HCT116 (cell line): ENCODE measurements at regions not wholly inside any gene's neighbourhood (a gene's known extent, or its start where the extent isn't known, plus 50 kb on each side); places are given as distances from the start of the nearest gene placed in this dataset.

Experiments
- ATAC-seq: fragments of 200-7000 bp; cut with Tn5 transposase; 2 replicates; pipeline ENCODE4 v1.9.1; 2020; ENCODE audit warnings: mild to moderate bottlenecking, moderate library complexity
- BruUV-seq: library from RNA; stranded (reverse); fragments of 400-500 nt; replicated peaks from 2 replicates; lab custom pipeline; 2021; lab: Mats Ljungman, UMichigan
- CTCF ChIA-PET: fragments of 300-600 bp; sonication (Branson Sonifier 250); formaldehyde crosslinking; loops from one replicate; lab custom pipeline; 2021; ENCODE audit warnings: antibody characterized with exemption; lab: Charles Lee
- POLR2A ChIA-PET: fragments of 300-600, 350-600 bp; sonication (Branson Sonifier 250); formaldehyde crosslinking; loops from one replicate; lab custom pipeline; 2021; ENCODE audit warnings: antibody characterized with exemption; lab: Charles Lee
- RAD21 ChIA-PET, 2 experiments: fragments of 300-600 bp; sonication (Branson Sonifier 250); formaldehyde crosslinking; loops; one replicate each; lab custom pipeline; 2023; ENCODE audit warnings: low total read pairs in 2 of 2; ENCODE audit not compliant: uncharacterized antibody in 2 of 2, unreplicated experiment in 2 of 2, low non-redundant PET in 1 of 2; lab: Charles Lee
- DNase-seq: peaks from one replicate; pipeline ENCODE4 v3.0.0-alpha.2; 2010; ENCODE audit warnings: low read depth, low spot score
- H2AFZ ChIP-seq: fragments of 200-600 bp; shearing (Covaris generic), sonication (generic); 2 replicates; pipeline ENCODE4 v1.6.1; 2017; ENCODE audit warnings: low read depth, mixed run types, mixed read lengths, antibody characterized with exemption, low read length; ENCODE audit not compliant: poor library complexity, severe bottlenecking
- H3K27ac ChIP-seq: 2 replicates; pipeline ENCODE4 v1.5.1; 2012; ENCODE audit warnings: low read depth, low read length
- H3K27me3 ChIP-seq: fragments of 200-600 bp; sonication (generic); 2 replicates; pipeline ENCODE4 v1.6.1; 2016; ENCODE audit warnings: mixed run types, low read length, mixed read lengths; ENCODE audit not compliant: insufficient read depth
- H3K36me3 ChIP-seq, 2 experiments: fragments of 200-500 bp in 1 of 2; fragments of 200-600 bp in 1 of 2; sonication (Bioruptor generic) in 1 of 2; sonication (generic) in 1 of 2; 2 replicates each; pipeline versions ENCODE4 v1.5.1 to v1.6.1; 2014 to 2016; ENCODE audit warnings: low read length in 2 of 2, inconsistent platforms in 1 of 2, mixed read lengths in 1 of 2, mixed run types in 1 of 2; ENCODE audit not compliant: insufficient read depth in 2 of 2, control insufficient read depth in 1 of 2
- H3K4me1 ChIP-seq, 2 experiments: fragments of 200-600 bp in 1 of 2; sonication (generic) in 1 of 2; 2 replicates each; pipeline versions ENCODE4 v1.5.1 to v1.6.1; 2012 to 2017; ENCODE audit warnings: low read length in 2 of 2, inconsistent platforms in 1 of 2, mild to moderate bottlenecking in 1 of 2, mixed read lengths in 1 of 2, mixed run types in 1 of 2, moderate library complexity in 1 of 2; ENCODE audit not compliant: insufficient read depth in 2 of 2, control insufficient read depth in 1 of 2
- H3K4me2 ChIP-seq: fragments of 200-600 bp; sonication (generic); 2 replicates; pipeline ENCODE4 v1.6.1; 2017; ENCODE audit warnings: mixed run types, low read length, mixed read lengths
- H3K4me3 ChIP-seq, 2 experiments: fragments of 200-600 bp in 1 of 2; sonication (generic) in 1 of 2; replicated peaks in 1 of 2; 2 replicates each; pipeline ENCODE4 v1.5.1; 2011 to 2016; ENCODE audit warnings: low read length in 2 of 2, control low read depth in 1 of 2, low read depth in 1 of 2, mild to moderate bottlenecking in 1 of 2, mixed read lengths in 1 of 2, mixed run types in 1 of 2
- H3K79me2 ChIP-seq: fragments of 200-600 bp; sonication (generic); 2 replicates; pipeline ENCODE4 v1.6.1; 2017; ENCODE audit warnings: mild to moderate bottlenecking, mixed run types, low read length, moderate library complexity, mixed read lengths; ENCODE audit not compliant: insufficient read depth
- H3K9ac ChIP-seq: fragments of 200-600 bp; sonication (generic); 2 replicates; pipeline ENCODE4 v1.6.1; 2016; ENCODE audit warnings: low read length, mixed read lengths
- H3K9me2 ChIP-seq: fragments of 200-600 bp; sonication (generic), shearing (Covaris generic); 2 replicates; pipeline ENCODE4 v1.6.1; 2017; ENCODE audit warnings: mixed run types, mild to moderate bottlenecking, moderate library complexity; ENCODE audit not compliant: insufficient read depth
- H3K9me3 ChIP-seq, 2 experiments: fragments of 200-500 bp in 1 of 2; fragments of 200-600 bp in 1 of 2; sonication (Bioruptor generic) in 1 of 2; sonication (generic) in 1 of 2; 2 replicates each; pipeline ENCODE4 v1.6.1; 2014 to 2017; ENCODE audit warnings: low read length in 2 of 2, mixed read lengths in 2 of 2, inconsistent platforms in 1 of 2, low read depth in 1 of 2, mild to moderate bottlenecking in 1 of 2, mixed run types in 1 of 2, moderate library complexity in 1 of 2; ENCODE audit not compliant: control insufficient read depth in 1 of 2, insufficient read depth in 1 of 2
- H4K20me1 ChIP-seq: fragments of 200-600 bp; sonication (generic), shearing (Covaris generic); 2 replicates; pipeline ENCODE4 v1.6.1; 2017; ENCODE audit warnings: mixed run types, mild to moderate bottlenecking, moderate library complexity; ENCODE audit not compliant: insufficient read depth
- ATF3 ChIP-seq: IDR thresholded peaks from 2 replicates; pipeline ENCODE4 v1.6.1; 2012
- CBX3 ChIP-seq: IDR thresholded peaks from 2 replicates; pipeline ENCODE4 v1.6.1; 2012; ENCODE audit warnings: low read depth
- EGR1 ChIP-seq: IDR thresholded peaks from 2 replicates; pipeline ENCODE4 v1.6.1; 2012; ENCODE audit warnings: low read depth
- ELF1 ChIP-seq: IDR thresholded peaks from 2 replicates; pipeline ENCODE4 v1.6.1; 2012; ENCODE audit warnings: low read depth, borderline replicate concordance
- EZH2 ChIP-seq: fragments of 200-600 bp; sonication (generic); IDR thresholded peaks from 2 replicates; pipeline ENCODE4 v1.6.1; 2017; ENCODE audit warnings: antibody characterized with exemption, mixed run types
- EZH2phosphoT487 ChIP-seq: fragments of 200-600 bp; IDR thresholded peaks from 2 replicates; pipeline ENCODE4 v1.6.1; 2018; ENCODE audit warnings: antibody characterized with exemption, borderline replicate concordance
- JUND ChIP-seq: IDR thresholded peaks from 2 replicates; pipeline ENCODE4 v1.6.1; 2012
- MAX ChIP-seq: IDR thresholded peaks from 2 replicates; pipeline ENCODE4 v1.6.1; 2012
- POLR2A ChIP-seq: IDR thresholded peaks from 2 replicates; pipeline ENCODE4 v1.7.0; 2011; ENCODE audit warnings: borderline replicate concordance; ENCODE audit not compliant: insufficient read depth, insufficient read length; ENCODE audit errors: extremely low read depth
- POLR2AphosphoS5 ChIP-seq: IDR thresholded peaks from 2 replicates; pipeline ENCODE4 v1.6.1; 2011; ENCODE audit warnings: mild to moderate bottlenecking, low read depth, low read length, moderate library complexity
- SIN3A ChIP-seq: IDR thresholded peaks from 2 replicates; pipeline ENCODE4 v1.6.1; 2012; ENCODE audit warnings: low read depth
- SP1 ChIP-seq: IDR thresholded peaks from 2 replicates; pipeline ENCODE4 v1.6.1; 2012; ENCODE audit warnings: low read depth
- TCF7L2 ChIP-seq: IDR thresholded peaks from 2 replicates; pipeline ENCODE4 v1.7.0; 2011; ENCODE audit warnings: borderline replicate concordance, inconsistent platforms; ENCODE audit not compliant: insufficient read depth, insufficient read length; ENCODE audit errors: extremely low read depth
- ZBTB33 ChIP-seq: IDR thresholded peaks from 2 replicates; pipeline ENCODE4 v1.6.1; 2011; ENCODE audit warnings: mild to moderate bottlenecking, low read length, moderate library complexity; ENCODE audit not compliant: insufficient replicate concordance; ENCODE audit errors: extremely low read depth
- ZFX ChIP-seq: fragments of 450-650 bp; IDR thresholded peaks from 2 replicates; pipeline ENCODE4 v1.6.1; 2017
- ZNF274 ChIP-seq: fragments of 200-500 bp; sonication (Bioruptor generic); IDR thresholded peaks from 2 replicates; pipeline ENCODE4 v1.6.1; 2014; ENCODE audit warnings: mild to moderate bottlenecking, low read depth, low read length, inconsistent platforms
- intact Hi-C: fragments of 100-400 bp; cut with micrococcal nuclease; formaldehyde crosslinking; loops from 2 replicates; pipeline ENCODE4 v1.10.0; 2022
- TF ChIP-seq, protein P1 (sequence below), 3 experiments: fragments of 200-600 bp in 1 of 3; sonication (generic) in 1 of 3; IDR thresholded peaks in 2 of 3; conservative IDR thresholded peaks in 1 of 3; 2 replicates each; pipeline ENCODE4 v1.5.1; 2012 to 2017; ENCODE audit warnings: low read depth in 2 of 3, low read length in 2 of 3, antibody characterized with exemption in 1 of 3, borderline replicate concordance in 1 of 3, control low read depth in 1 of 3, mild to moderate bottlenecking in 1 of 3, mixed read lengths in 1 of 3, mixed run types in 1 of 3, moderate library complexity in 1 of 3; ENCODE audit not compliant: insufficient read depth in 1 of 3

- intact Hi-C loops: no loop called here
These were observed 668.4 kb downstream of the CENPC start for GRCh38 chr4:66876946-66877345.

DNA sequence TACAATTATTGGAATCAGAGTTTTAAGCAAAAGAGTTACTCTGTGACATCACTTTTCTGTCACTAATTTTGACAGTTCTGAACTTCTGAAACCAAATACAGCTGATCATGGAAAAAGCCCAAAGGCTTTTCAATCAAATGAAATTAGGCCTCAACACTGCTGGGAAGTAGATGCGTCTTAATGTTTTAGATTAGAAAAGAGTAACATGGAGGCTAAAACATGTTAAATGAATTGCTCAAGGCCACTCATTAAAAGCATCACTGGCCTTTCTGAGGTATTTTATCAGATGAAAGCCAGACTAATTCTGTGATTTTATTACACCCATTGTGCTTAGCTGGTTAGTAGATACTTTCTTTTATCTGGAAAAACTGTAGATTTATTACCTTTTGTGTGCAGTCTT, 672.6 kb downstream of the CENPC start:
- H3K4me1 ChIP-seq: no peaks in the 10 kb centered on the region
- H3K9ac ChIP-seq: no peak overlapping the region
- H4K20me1 ChIP-seq: no peaks in the 10 kb centered on the region; the same call in 1 of the 2 replicates
- BruUV-seq: no TSS peak
- ATAC-seq (no peak), DNase-seq (no peak)
- H3K4me3 ChIP-seq: no peak overlapping the region
- peaks cover 3 to 8% of the 10 kb centered on the region in 2 experiments; a peak in 2 of 4 replicates for H3K9me3 ChIP-seq
- H2AFZ ChIP-seq: no peak overlapping the region
- no peaks in the 10 kb centered on the region for H3K36me3 ChIP-seq
- POLR2A ChIA-PET: no interaction called here
- H3K27ac ChIP-seq: no peak overlapping the region
- no peak for TF ChIP-seq ATF3
- no peak for TF ChIP-seq TCF7L2
- no peak for TF ChIP-seq EZH2
- TF ChIP-seq MAX: no peak
- TF ChIP-seq CBX3: no peak
- TF ChIP-seq ELF1: no peak
- no peak for TF ChIP-seq SIN3A
- TF ChIP-seq ZNF274: no peak
- TF ChIP-seq EGR1: no peak
- TF ChIP-seq ZFX: no peak
- no peak for TF ChIP-seq EZH2phosphoT487
- TF ChIP-seq, protein P1, sequence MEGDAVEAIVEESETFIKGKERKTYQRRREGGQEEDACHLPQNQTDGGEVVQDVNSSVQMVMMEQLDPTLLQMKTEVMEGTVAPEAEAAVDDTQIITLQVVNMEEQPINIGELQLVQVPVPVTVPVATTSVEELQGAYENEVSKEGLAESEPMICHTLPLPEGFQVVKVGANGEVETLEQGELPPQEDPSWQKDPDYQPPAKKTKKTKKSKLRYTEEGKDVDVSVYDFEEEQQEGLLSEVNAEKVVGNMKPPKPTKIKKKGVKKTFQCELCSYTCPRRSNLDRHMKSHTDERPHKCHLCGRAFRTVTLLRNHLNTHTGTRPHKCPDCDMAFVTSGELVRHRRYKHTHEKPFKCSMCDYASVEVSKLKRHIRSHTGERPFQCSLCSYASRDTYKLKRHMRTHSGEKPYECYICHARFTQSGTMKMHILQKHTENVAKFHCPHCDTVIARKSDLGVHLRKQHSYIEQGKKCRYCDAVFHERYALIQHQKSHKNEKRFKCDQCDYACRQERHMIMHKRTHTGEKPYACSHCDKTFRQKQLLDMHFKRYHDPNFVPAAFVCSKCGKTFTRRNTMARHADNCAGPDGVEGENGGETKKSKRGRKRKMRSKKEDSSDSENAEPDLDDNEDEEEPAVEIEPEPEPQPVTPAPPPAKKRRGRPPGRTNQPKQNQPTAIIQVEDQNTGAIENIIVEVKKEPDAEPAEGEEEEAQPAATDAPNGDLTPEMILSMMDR (IDR thresholded peaks at IDR 0.05 in 2 of 3, conservative IDR thresholded peaks at IDR 0.05 in 1 of 3; ENCODE audit: borderline replicate concordance in 1 of 3, insufficient read depth in 1 of 3, low read depth in 2 of 3, low read length in 2 of 3): no peak
- TF ChIP-seq POLR2AphosphoS5: no peak
- TF ChIP-seq ZBTB33: no peak
- TF ChIP-seq POLR2A: no peak
- TF ChIP-seq JUND: no peak
- CTCF ChIA-PET: no interaction called here
- RAD21 ChIA-PET: no interaction called here
- no peaks in the 10 kb centered on the region for H3K9me2 ChIP-seq
- H3K79me2 ChIP-seq: no peaks in the 10 kb centered on the region
- H3K4me2 ChIP-seq: no peak overlapping the region
- H3K27me3 ChIP-seq: no peaks in the 10 kb centered on the region
- intact Hi-C loops: no loop called here

More at GRCh38 chr4:66876946-66877345, 668.4 kb downstream of the CENPC start:
- H3K4me2 ChIP-seq: no peak overlapping the region
- TF ChIP-seq SP1: no peak
- no peaks in the 10 kb centered on the region for H3K9me2 ChIP-seq
- H3K36me3 ChIP-seq: no peaks in the 10 kb centered on the region
- H3K9ac ChIP-seq: no peak overlapping the region
- peaks cover 3 to 11% of the 10 kb centered on the region in 2 experiments; a peak in 2 of 4 replicates for H3K9me3 ChIP-seq
- H3K27me3 ChIP-seq: no peaks in the 10 kb centered on the region
- H3K27ac ChIP-seq: no peak overlapping the region
- CTCF ChIA-PET: no interaction called here
- H2AFZ ChIP-seq: no peak overlapping the region
- POLR2A ChIA-PET: no interaction called here
- no TSS peak for BruUV-seq
- H3K4me1 ChIP-seq: no peaks in the 10 kb centered on the region
- RAD21 ChIA-PET: no interaction called here
- DNase-seq: no peak
- ATAC-seq: no peak
- H3K79me2 ChIP-seq: no peaks in the 10 kb centered on the region
- no peaks in the 10 kb centered on the region; the same call in 1 of the 2 replicates for H4K20me1 ChIP-seq
- no peak overlapping the region for H3K4me3 ChIP-seq
